Kidney (tissue), 13 donors: ENCODE measurements at regions not wholly inside any gene's neighbourhood (a gene's known extent, or its start where the extent isn't known, plus 50 kb on each side); places are given as distances from the start of the nearest gene placed in this dataset.

Experiments
- DNase-seq, 5 donors: peaks; one replicate each; pipeline ENCODE4 v3.0.0-alpha.2; 2013 to 2020
- FAIRE-seq: peaks from 2 replicates; lab custom pipeline; 2012; peaks lifted over from hg19 to GRCh38; lab: Jason Lieb, UNC
- H3K27ac ChIP-seq, 2 donors: one replicate each; pipeline ENCODE4 v1.7.0; 2013; ENCODE audit warnings: low read depth in 2 of 2, low read length in 2 of 2, inconsistent platforms in 1 of 2
- H3K27me3 ChIP-seq: one replicate; pipeline ENCODE4 v1.7.1; 2013; ENCODE audit warnings: low read length, inconsistent platforms; ENCODE audit not compliant: control insufficient read depth, insufficient read depth
- H3K36me3 ChIP-seq, 3 donors: one replicate each; pipeline versions ENCODE4 v1.7.0 to v1.7.1; 2013; ENCODE audit warnings: low read length in 3 of 3, control low read depth in 1 of 3, inconsistent platforms in 1 of 3; ENCODE audit not compliant: insufficient read depth in 3 of 3, control insufficient read depth in 2 of 3
- H3K4me1 ChIP-seq, 3 donors: one replicate each; pipeline versions ENCODE4 v1.7.0 to v1.7.1; 2013; ENCODE audit warnings: low read length in 3 of 3, inconsistent platforms in 1 of 3, low read depth in 1 of 3; ENCODE audit not compliant: control insufficient read depth in 2 of 3, insufficient read depth in 2 of 3
- H3K4me3 ChIP-seq, 3 donors: one replicate each; pipeline versions ENCODE4 v1.7.0 to v1.8.1; 2013; ENCODE audit warnings: low read length in 3 of 3, control low read depth in 1 of 3, inconsistent platforms in 1 of 3
- H3K9ac ChIP-seq, 3 donors: one replicate each; pipeline versions ENCODE4 v1.7.0 to v1.7.1; 2013; ENCODE audit warnings: low read length in 3 of 3, control low read depth in 1 of 3, inconsistent platforms in 1 of 3
- H3K9me3 ChIP-seq, 3 donors: one replicate each; pipeline versions ENCODE4 v1.7.0 to v1.7.1; 2013; ENCODE audit warnings: low read length in 3 of 3, control low read depth in 1 of 3, inconsistent platforms in 1 of 3; ENCODE audit not compliant: control insufficient read depth in 2 of 3, insufficient read depth in 1 of 3
- intact Hi-C: fragments of 100-400 bp; cut with DNase I; formaldehyde crosslinking; loops from one replicate; pipeline ENCODE4 v1.11.1; 2022
- TF ChIP-seq, protein P1 (sequence below): IDR thresholded peaks from 3 replicates; pipeline ENCODE4 v1.5.1; 2012; ENCODE audit warnings: mild to moderate bottlenecking, moderate library complexity, borderline replicate concordance; ENCODE audit not compliant: insufficient read depth; ENCODE audit errors: extremely low read depth
- donor health status: control.
- donor health status: control.
- donor health status: control.
- donor health status: control.
- donor health status: control.
- donor health status: DM: yes; HTN: yes; CAD: no.
- donor health status: Normal renal cell carcinoma (clear cell type).

DNA sequence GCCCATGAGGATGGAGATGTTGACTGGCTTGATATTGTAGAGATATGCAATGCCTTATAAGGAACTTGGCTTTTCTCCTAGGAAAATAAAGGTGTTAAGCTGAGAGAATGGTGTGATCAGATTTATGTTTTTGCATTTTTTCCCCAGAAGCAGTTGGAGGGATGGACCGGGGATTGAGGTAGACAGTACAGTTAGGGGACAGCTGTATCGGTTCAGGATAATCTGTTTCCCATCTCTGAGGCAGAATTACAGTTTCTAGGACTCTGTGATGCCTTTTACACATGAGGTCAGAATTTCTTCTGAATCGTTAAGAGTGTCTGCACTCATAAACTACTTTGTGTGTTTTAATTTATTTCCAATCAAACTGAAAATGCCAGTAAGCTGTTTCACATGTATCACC lies 261.5 kb downstream of the CYRIA start:
- Histone ChIP-seq H3K36me3 (no peaks in the 10 kb centered on the region), H3K9ac (no peak overlapping the region), H3K9me3 (no peaks in the 10 kb centered on the region), H3K27ac (no peak overlapping the region), H3K4me1 (no peaks in the 10 kb centered on the region), H3K27me3 (no peaks in the 10 kb centered on the region), H3K4me3 (no peak overlapping the region)
- FAIRE-seq (no peak), DNase-seq (peak in 2 of 5 donors; percentile 31 to 67)
- TF ChIP-seq, protein P1, sequence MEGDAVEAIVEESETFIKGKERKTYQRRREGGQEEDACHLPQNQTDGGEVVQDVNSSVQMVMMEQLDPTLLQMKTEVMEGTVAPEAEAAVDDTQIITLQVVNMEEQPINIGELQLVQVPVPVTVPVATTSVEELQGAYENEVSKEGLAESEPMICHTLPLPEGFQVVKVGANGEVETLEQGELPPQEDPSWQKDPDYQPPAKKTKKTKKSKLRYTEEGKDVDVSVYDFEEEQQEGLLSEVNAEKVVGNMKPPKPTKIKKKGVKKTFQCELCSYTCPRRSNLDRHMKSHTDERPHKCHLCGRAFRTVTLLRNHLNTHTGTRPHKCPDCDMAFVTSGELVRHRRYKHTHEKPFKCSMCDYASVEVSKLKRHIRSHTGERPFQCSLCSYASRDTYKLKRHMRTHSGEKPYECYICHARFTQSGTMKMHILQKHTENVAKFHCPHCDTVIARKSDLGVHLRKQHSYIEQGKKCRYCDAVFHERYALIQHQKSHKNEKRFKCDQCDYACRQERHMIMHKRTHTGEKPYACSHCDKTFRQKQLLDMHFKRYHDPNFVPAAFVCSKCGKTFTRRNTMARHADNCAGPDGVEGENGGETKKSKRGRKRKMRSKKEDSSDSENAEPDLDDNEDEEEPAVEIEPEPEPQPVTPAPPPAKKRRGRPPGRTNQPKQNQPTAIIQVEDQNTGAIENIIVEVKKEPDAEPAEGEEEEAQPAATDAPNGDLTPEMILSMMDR = no peak
- intact Hi-C loops = no loop called here

DNA sequence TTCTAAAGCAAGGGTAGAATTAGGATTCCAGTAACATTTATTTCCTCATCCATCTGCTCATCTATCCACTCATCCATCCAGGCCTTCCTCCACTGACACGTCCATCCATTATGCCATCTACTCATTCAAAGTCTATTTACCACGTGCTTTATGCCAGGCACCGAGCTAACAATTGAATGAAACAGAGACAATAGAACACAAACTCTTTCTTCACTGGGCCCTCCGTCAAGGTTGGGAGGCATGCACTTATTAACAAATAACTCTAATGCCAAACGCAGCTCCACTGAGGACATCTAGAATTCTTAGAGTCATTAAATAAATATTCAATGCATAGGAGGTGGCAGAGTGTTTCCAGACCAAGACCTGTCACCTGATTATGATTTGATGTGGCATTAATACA lies 262.7 kb downstream of the CYRIA start:
- H3K27ac ChIP-seq = no peak overlapping the region
- H3K4me1 ChIP-seq = no peaks in the 10 kb centered on the region
- no peaks in the 10 kb centered on the region for H3K27me3 ChIP-seq
- intact Hi-C loops = no loop called here
- H3K9me3 ChIP-seq = no peaks in the 10 kb centered on the region
- no peak overlapping the region for H3K4me3 ChIP-seq
- FAIRE-seq = no peak
- no peak for DNase-seq
- H3K36me3 ChIP-seq = no peaks in the 10 kb centered on the region
- TF ChIP-seq, protein P1 = no peak
- H3K9ac ChIP-seq = no peak overlapping the region

DNA sequence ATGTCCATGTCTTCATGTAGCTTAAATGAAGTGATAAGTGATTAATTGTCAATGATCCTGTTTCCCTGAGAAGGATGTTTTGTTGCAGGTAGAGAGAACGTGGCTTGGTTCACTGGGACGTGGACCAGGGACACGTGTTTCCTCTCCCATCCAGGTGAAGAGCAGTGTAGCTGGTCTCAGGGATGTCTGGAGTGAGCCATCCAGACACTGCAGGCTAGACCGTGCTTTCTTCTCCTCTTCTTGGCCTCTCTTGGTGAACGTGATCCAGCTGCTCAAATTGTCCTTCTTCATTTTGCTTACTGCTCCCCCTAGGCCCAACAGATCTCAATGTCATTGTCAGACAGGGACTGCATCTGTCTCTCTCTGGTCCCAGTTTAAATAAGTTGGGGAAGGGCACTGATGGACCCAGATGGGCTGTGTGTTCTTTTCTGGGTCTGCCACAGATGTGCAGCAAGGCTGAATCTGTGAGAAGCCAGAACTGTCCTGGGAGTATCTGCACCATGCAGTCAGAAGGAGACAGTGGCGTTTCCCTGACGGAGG lies 263.8 kb downstream of the CYRIA start:
- no peak for DNase-seq
- Histone ChIP-seq H3K4me1 (no peaks in the 10 kb centered on the region), H3K9ac (no peak overlapping the region), H3K9me3 (no peaks in the 10 kb centered on the region), H3K4me3 (no peak overlapping the region), H3K36me3 (no peaks in the 10 kb centered on the region), H3K27ac (no peak overlapping the region), H3K27me3 (no peaks in the 10 kb centered on the region)
- FAIRE-seq = no peak
- TF ChIP-seq, protein P1 = no peak
- intact Hi-C loops = no loop called here

DNA sequence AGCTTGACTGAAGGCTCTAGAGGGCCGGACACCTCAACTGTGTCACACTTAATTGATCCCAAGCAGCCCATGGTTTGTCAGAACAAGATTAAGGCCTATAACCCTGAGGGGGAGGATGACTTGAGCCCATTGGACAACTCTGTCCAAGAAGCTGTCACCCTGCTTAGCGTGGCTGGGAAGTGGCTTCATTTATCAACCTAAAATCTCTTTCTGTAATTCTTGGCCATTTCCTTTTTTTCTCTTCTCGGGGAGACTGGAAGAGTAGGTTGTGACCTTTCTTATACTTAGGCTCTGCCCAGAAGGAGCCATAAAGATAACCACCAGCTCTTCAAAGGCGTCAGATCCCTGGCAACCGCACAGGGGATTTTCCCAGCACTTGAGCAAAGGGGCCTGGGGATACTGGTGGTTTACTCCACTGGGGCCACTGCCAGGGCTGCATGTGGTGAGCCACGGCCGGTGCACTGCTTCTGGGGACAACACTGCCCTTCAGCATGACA lies 265.5 kb downstream of the CYRIA start:
- DNase-seq (peak in 1 of 5 donors; percentile 65), FAIRE-seq (no peak)
- Histone ChIP-seq H3K9ac (no peak overlapping the region), H3K4me1 (no peaks in the 10 kb centered on the region), H3K27me3 (no peaks in the 10 kb centered on the region), H3K36me3 (no peaks in the 10 kb centered on the region), H3K9me3 (no peaks in the 10 kb centered on the region), H3K4me3 (no peak overlapping the region), H3K27ac (no peak overlapping the region)
- TF ChIP-seq, protein P1 = no peak
- intact Hi-C loops = no loop called here
